Vagina (tissue), 2 donors: ENCODE measurements at regions not wholly inside any gene's neighbourhood (a gene's known extent, or its start where the extent isn't known, plus 50 kb on each side); places are given as distances from the start of the nearest gene placed in this dataset.

ENCODE experiments used
- DNase-seq, 2 donors: peaks; one replicate each; pipeline ENCODE4 v3.0.0-alpha.2; 2017; ENCODE audit errors: extremely low spot score in 2 of 2
- H3K27ac ChIP-seq: fragments of 200-600 bp; sonication (generic); one replicate; pipeline ENCODE4 v1.5.1; 2019
- H3K27me3 ChIP-seq: fragments of 200-600 bp; sonication (generic); one replicate; pipeline ENCODE4 v1.5.1; 2019
- H3K36me3 ChIP-seq, 2 donors: fragments of 200-600 bp; sonication (generic); one replicate each; pipeline ENCODE4 v1.5.1; 2017 to 2019
- H3K4me1 ChIP-seq: fragments of 200-600 bp; sonication (generic); one replicate; pipeline ENCODE4 v1.5.1; 2019
- H3K4me3 ChIP-seq, 2 donors: fragments of 200-600 bp; sonication (generic); 1 replicate in 1 of 2; 2 replicates in 1 of 2; pipeline ENCODE4 v1.5.1; 2016 to 2019
- H3K9me3 ChIP-seq: fragments of 200-600 bp; sonication (generic); one replicate; pipeline ENCODE4 v1.5.1; 2019
- POLR2A ChIP-seq, 2 donors: fragments of 450-650 bp; IDR thresholded peaks; one replicate each; pipeline ENCODE4 v1.6.1; 2017; ENCODE audit warnings: antibody characterized with exemption in 2 of 2, mild to moderate bottlenecking in 2 of 2, moderate library complexity in 2 of 2
- POLR2AphosphoS5 ChIP-seq, 2 donors: sonication (generic); formaldehyde crosslinking; IDR thresholded peaks; one replicate each; pipeline ENCODE4 v1.9.0; 2017; ENCODE audit warnings: antibody characterized with exemption in 2 of 2, mild to moderate bottlenecking in 2 of 2, low read depth in 1 of 2; ENCODE audit not compliant: insufficient read depth in 1 of 2
- intact Hi-C: fragments of 100-400 bp; cut with DNase I; formaldehyde crosslinking; loops from one replicate; pipeline ENCODE4 v1.15.1; 2023
- TF ChIP-seq, protein P1 (sequence below), 3 experiments: fragments of 450-650 bp in 2 of 3; fragments of 200-600 bp in 1 of 3; sonication (generic) in 1 of 3; IDR thresholded peaks; one replicate each; pipeline ENCODE4 v1.5.1; 2017 to 2019; ENCODE audit warnings: antibody characterized with exemption in 3 of 3, mild to moderate bottlenecking in 2 of 3, moderate library complexity in 2 of 3

- no peak for TF ChIP-seq POLR2AphosphoS5 (IDR thresholded peaks at IDR 0.05; ENCODE audit: insufficient read depth in 1 of 2, low read depth in 1 of 2)
- TF ChIP-seq POLR2A (IDR thresholded peaks at IDR 0.05): no peak
- TF ChIP-seq, protein P1, sequence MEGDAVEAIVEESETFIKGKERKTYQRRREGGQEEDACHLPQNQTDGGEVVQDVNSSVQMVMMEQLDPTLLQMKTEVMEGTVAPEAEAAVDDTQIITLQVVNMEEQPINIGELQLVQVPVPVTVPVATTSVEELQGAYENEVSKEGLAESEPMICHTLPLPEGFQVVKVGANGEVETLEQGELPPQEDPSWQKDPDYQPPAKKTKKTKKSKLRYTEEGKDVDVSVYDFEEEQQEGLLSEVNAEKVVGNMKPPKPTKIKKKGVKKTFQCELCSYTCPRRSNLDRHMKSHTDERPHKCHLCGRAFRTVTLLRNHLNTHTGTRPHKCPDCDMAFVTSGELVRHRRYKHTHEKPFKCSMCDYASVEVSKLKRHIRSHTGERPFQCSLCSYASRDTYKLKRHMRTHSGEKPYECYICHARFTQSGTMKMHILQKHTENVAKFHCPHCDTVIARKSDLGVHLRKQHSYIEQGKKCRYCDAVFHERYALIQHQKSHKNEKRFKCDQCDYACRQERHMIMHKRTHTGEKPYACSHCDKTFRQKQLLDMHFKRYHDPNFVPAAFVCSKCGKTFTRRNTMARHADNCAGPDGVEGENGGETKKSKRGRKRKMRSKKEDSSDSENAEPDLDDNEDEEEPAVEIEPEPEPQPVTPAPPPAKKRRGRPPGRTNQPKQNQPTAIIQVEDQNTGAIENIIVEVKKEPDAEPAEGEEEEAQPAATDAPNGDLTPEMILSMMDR (IDR thresholded peaks at IDR 0.05): no peak
- no peaks in the 10 kb centered on the region for H3K27me3 ChIP-seq
- intact Hi-C loops: no loop called here
- DNase-seq: no peak
- no peaks in the 10 kb centered on the region for H3K4me1 ChIP-seq
- H3K36me3 ChIP-seq: no peaks in the 10 kb centered on the region
- H3K4me3 ChIP-seq: no peak overlapping the region
- no peak overlapping the region for H3K27ac ChIP-seq
- H3K9me3 ChIP-seq: no peaks in the 10 kb centered on the region
These were observed 117.0 kb downstream of the ZC3H11B start for GRCh38 chr1:219495737-219496408.

DNA sequence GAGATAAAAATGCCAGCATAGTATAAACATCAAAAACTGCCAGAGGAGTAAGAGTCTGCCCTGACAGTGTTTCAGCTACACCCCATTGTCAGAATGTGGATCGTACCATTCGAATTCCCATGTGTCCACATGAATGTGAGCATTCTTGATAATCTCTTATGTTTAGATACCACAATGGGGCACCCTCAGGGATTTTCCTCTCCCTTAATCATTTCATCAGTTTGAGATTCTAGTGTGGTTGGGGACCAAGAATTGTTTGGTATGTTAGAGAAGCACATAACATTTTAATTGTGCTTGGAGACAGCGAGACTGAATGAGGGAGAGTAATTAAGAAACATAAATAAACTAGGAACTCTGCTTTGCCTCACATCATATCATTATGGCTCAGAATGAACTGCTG is 120.2 kb downstream of the ZC3H11B start:
- H3K4me3 ChIP-seq: no peak overlapping the region
- no peaks in the 10 kb centered on the region for H3K4me1 ChIP-seq
- H3K9me3 ChIP-seq: no peaks in the 10 kb centered on the region
- DNase-seq: no peak
- no peak for TF ChIP-seq POLR2AphosphoS5 (IDR thresholded peaks at IDR 0.05; ENCODE audit: insufficient read depth in 1 of 2, low read depth in 1 of 2)
- TF ChIP-seq POLR2A (IDR thresholded peaks at IDR 0.05): no peak
- TF ChIP-seq, protein P1 (IDR thresholded peaks at IDR 0.05): no peak
- intact Hi-C loops: no loop called here
- H3K27ac ChIP-seq: no peak overlapping the region
- no peaks in the 10 kb centered on the region for H3K27me3 ChIP-seq
- H3K36me3 ChIP-seq: no peaks in the 10 kb centered on the region

DNA sequence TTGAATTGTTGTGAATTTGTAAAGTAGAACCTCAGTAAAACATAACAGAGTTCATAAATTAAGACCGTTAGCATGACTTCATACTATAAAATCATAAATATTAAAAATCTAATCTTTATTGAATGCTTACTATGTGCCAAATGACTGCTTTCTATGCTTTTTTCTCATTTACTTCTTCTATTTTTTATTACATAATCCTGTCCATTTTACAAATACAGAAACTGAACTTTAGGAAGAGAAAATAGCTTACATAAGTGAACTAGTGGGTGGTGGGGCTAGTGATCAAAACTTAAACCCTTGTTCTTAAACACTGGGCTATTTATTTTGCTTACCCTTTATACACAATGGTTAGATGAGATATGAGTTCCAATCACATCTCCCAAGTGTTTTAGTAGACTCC is 122.3 kb downstream of the ZC3H11B start:
- H3K4me1 ChIP-seq: no peaks in the 10 kb centered on the region
- H3K4me3 ChIP-seq: no peak overlapping the region
- DNase-seq: no peak
- no peaks in the 10 kb centered on the region for H3K9me3 ChIP-seq
- TF ChIP-seq, protein P1 (IDR thresholded peaks at IDR 0.05): no peak
- TF ChIP-seq POLR2AphosphoS5 (IDR thresholded peaks at IDR 0.05; ENCODE audit: insufficient read depth in 1 of 2, low read depth in 1 of 2) (no peak), POLR2A (IDR thresholded peaks at IDR 0.05) (no peak)
- intact Hi-C loops: no loop called here
- H3K27ac ChIP-seq: no peak overlapping the region
- H3K36me3 ChIP-seq: no peaks in the 10 kb centered on the region
- H3K27me3 ChIP-seq: no peaks in the 10 kb centered on the region

GRCh38 chr1:219489636-219490035 is 123.3 kb downstream of the ZC3H11B start:
- TF ChIP-seq POLR2AphosphoS5 (IDR thresholded peaks at IDR 0.05; ENCODE audit: insufficient read depth in 1 of 2, low read depth in 1 of 2) (no peak), POLR2A (IDR thresholded peaks at IDR 0.05) (no peak)
- TF ChIP-seq, protein P1 (IDR thresholded peaks at IDR 0.05): no peak
- H3K4me3 ChIP-seq: no peak overlapping the region
- intact Hi-C loops: no loop called here
- H3K27me3 ChIP-seq: no peaks in the 10 kb centered on the region
- no peak for DNase-seq
- H3K36me3 ChIP-seq: no peaks in the 10 kb centered on the region
- no peak overlapping the region for H3K27ac ChIP-seq
- no peaks in the 10 kb centered on the region for H3K9me3 ChIP-seq
- no peaks in the 10 kb centered on the region for H3K4me1 ChIP-seq

GRCh38 chr1:219488275-219488674 is 124.6 kb downstream of the ZC3H11B start:
- no peak overlapping the region for H3K4me3 ChIP-seq
- H3K27me3 ChIP-seq: no peaks in the 10 kb centered on the region
- intact Hi-C loops: no loop called here
- no peaks in the 10 kb centered on the region for H3K9me3 ChIP-seq
- no peaks in the 10 kb centered on the region for H3K36me3 ChIP-seq
- TF ChIP-seq, protein P1 (IDR thresholded peaks at IDR 0.05): no peak
- TF ChIP-seq POLR2AphosphoS5 (IDR thresholded peaks at IDR 0.05; ENCODE audit: insufficient read depth in 1 of 2, low read depth in 1 of 2) (no peak), POLR2A (IDR thresholded peaks at IDR 0.05) (no peak)
- DNase-seq: no peak
- no peaks in the 10 kb centered on the region for H3K4me1 ChIP-seq
- H3K27ac ChIP-seq: no peak overlapping the region
